K562 (cell line): ENCODE measurements at regions not wholly inside any gene's neighbourhood (a gene's known extent, or its start where the extent isn't known, plus 50 kb on each side); places are given as distances from the start of the nearest gene placed in this dataset.

ENCODE experiments used
- ATAC-seq: fragments of 200-7000 bp; cut with Tn5 transposase; 3 replicates; pipeline ENCODE4 v1.9.1; 2020; ENCODE audit warnings: moderate library complexity
- BruUV-seq: library from RNA; stranded (reverse); fragments of 400-500 nt; replicated peaks from 2 replicates; lab custom pipeline; 2021; lab: Mats Ljungman, UMichigan
- CTCF ChIA-PET: fragments of 300-600 bp; formaldehyde crosslinking; extraction: SDS; loops from one replicate; lab custom pipeline; 2021; ENCODE audit warnings: low intra/inter-chr PET ratio; lab: Yijun Ruan, JAX
- POLR2A ChIA-PET: fragments of 300-600, 350-650 bp; sonication (Branson Sonifier 250); formaldehyde crosslinking; extraction: SDS; loops from one replicate; lab custom pipeline; 2021; ENCODE audit warnings: antibody characterized with exemption, inconsistent platforms; lab: Yijun Ruan, JAX
- DNase-seq, 4 experiments: peaks; one replicate each; pipeline versions ENCODE4 v3.0.0 to v3.0.0-alpha.2; 2011 to 2018; ENCODE audit warnings: low spot score in 3 of 4, mixed read lengths in 3 of 4; ENCODE audit errors: extremely low read depth in 1 of 4
- FAIRE-seq: peaks from 2 replicates; lab custom pipeline; 2011; peaks lifted over from hg19 to GRCh38; lab: Jason Lieb, UNC
- H2AFZ ChIP-seq: 2 replicates; pipeline ENCODE4 v1.6.0; 2011; ENCODE audit warnings: low read depth, low read length, control low read depth, inconsistent platforms
- H3K27ac ChIP-seq: fragments of 200-600 bp; 3 replicates; pipeline ENCODE4 v1.8.0; 2011; ENCODE audit warnings: low read depth, mild to moderate bottlenecking, control low read depth, inconsistent platforms, low read length, moderate library complexity, mixed read lengths; ENCODE audit errors: extremely low read depth
- H3K27me3 ChIP-seq, 2 experiments: fragments of 300-600 bp in 1 of 2; 2 replicates in 1 of 2; 3 replicates in 1 of 2; pipeline versions ENCODE4 v1.6.0 to v1.8.0; 2011; ENCODE audit warnings: inconsistent platforms in 2 of 2, low read length in 2 of 2, mild to moderate bottlenecking in 1 of 2, mixed read lengths in 1 of 2, moderate library complexity in 1 of 2; ENCODE audit not compliant: control insufficient read depth in 2 of 2, insufficient read depth in 2 of 2
- H3K36me3 ChIP-seq: fragments of 300-600 bp; 3 replicates; pipeline ENCODE4 v1.8.0; 2011; ENCODE audit warnings: mild to moderate bottlenecking, low read length, inconsistent platforms; ENCODE audit not compliant: control insufficient read depth, insufficient read depth
- H3K4me1 ChIP-seq, 2 experiments: fragments of 200-600 bp in 1 of 2; replicated peaks in 1 of 2; 2 replicates in 1 of 2; 3 replicates in 1 of 2; pipeline versions ENCODE4 v1.5.1 to v1.8.0; 2011; ENCODE audit warnings: inconsistent platforms in 2 of 2, low read length in 2 of 2, mild to moderate bottlenecking in 1 of 2, mixed read lengths in 1 of 2, moderate library complexity in 1 of 2; ENCODE audit not compliant: control insufficient read depth in 2 of 2, insufficient read depth in 2 of 2
- H3K4me2 ChIP-seq: 2 replicates; pipeline ENCODE4 v1.6.1; 2011; ENCODE audit warnings: low read length, control low read depth, inconsistent platforms, mixed read lengths; ENCODE audit not compliant: insufficient read depth
- H3K4me3 ChIP-seq: fragments of 200-600 bp; sonication (generic), shearing (Covaris generic); 2 replicates; pipeline ENCODE4 v1.5.1; 2016; ENCODE audit warnings: control low read depth, inconsistent platforms
- H3K79me2 ChIP-seq: fragments of 200-600 bp; 3 replicates; pipeline ENCODE4 v1.8.0; 2011; ENCODE audit warnings: low read length, inconsistent platforms; ENCODE audit not compliant: control insufficient read depth, insufficient read depth
- H3K9ac ChIP-seq, 2 experiments: 2 replicates each; pipeline versions ENCODE4 v1.6.0 to v1.6.1; 2011; ENCODE audit warnings: low read depth in 2 of 2, low read length in 2 of 2, control low read depth in 1 of 2, inconsistent platforms in 1 of 2, mild to moderate bottlenecking in 1 of 2, mixed read lengths in 1 of 2; ENCODE audit not compliant: insufficient read depth in 1 of 2
- H3K9me1 ChIP-seq: one replicate; pipeline ENCODE4 v1.6.0; 2011; ENCODE audit warnings: inconsistent platforms, mild to moderate bottlenecking, low read length, moderate library complexity; ENCODE audit not compliant: control insufficient read depth, insufficient read depth
- H3K9me3 ChIP-seq: replicated peaks from 2 replicates; pipeline ENCODE4 v1.5.1; 2011; ENCODE audit warnings: low read depth, low read length, inconsistent platforms; ENCODE audit not compliant: control insufficient read depth, insufficient read depth
- H4K20me1 ChIP-seq: replicated peaks from 2 replicates; pipeline ENCODE4 v1.6.1; 2011; ENCODE audit warnings: low read length, inconsistent platforms, mixed read lengths; ENCODE audit not compliant: control insufficient read depth, insufficient read depth
- EGR1 ChIP-seq: fragments of 450-650 bp; conservative IDR thresholded peaks from 2 replicates; pipeline ENCODE4 v1.6.1; 2017; ENCODE audit warnings: mild to moderate bottlenecking
- ETV5 ChIP-seq: sonication (generic); formaldehyde crosslinking; IDR thresholded peaks from 2 replicates; pipeline ENCODE4 v1.4.0; 2020; ENCODE audit warnings: low read depth, mild to moderate bottlenecking, missing genetic modification reagents
- HDAC3 ChIP-seq: fragments of 450-650 bp; IDR thresholded peaks from 2 replicates; pipeline ENCODE4 v1.6.1; 2018; ENCODE audit warnings: borderline replicate concordance, mild to moderate bottlenecking, moderate library complexity; ENCODE audit not compliant: partially characterized antibody
- NR2F6 ChIP-seq: fragments of 450-650 bp; formaldehyde crosslinking; IDR thresholded peaks from 2 replicates; pipeline ENCODE4 v1.4.0; 2020; ENCODE audit warnings: mild to moderate bottlenecking
- PHF21A ChIP-seq: fragments of 450-650 bp; IDR thresholded peaks from 2 replicates; pipeline ENCODE4 v1.6.1; 2017; ENCODE audit warnings: low read depth, borderline replicate concordance
- ZNF398 ChIP-seq: fragments of 250-450 bp; sonication (Bioruptor Pico); IDR thresholded peaks from 2 replicates; pipeline ENCODE4 v1.8.0; 2021; ENCODE audit warnings: moderate library complexity, mild to moderate bottlenecking, inconsistent platforms
- ZNF407 ChIP-seq: fragments of 450-650 bp; IDR thresholded peaks from 2 replicates; pipeline ENCODE4 v1.6.1; 2016; ENCODE audit warnings: low read depth
- ZNF551 ChIP-seq: fragments of 250-450 bp; sonication (Bioruptor Pico); IDR thresholded peaks from 2 replicates; pipeline ENCODE4 v1.5.0; 2021; ENCODE audit warnings: mild to moderate bottlenecking, moderate library complexity
- ZNF609 ChIP-seq: sonication (generic); formaldehyde crosslinking; IDR thresholded peaks from 2 replicates; pipeline ENCODE4 v1.8.1; 2023; ENCODE audit warnings: missing genetic modification reagents, mild to moderate bottlenecking, borderline replicate concordance
- in situ Hi-C: fragments of 300-500 bp; cut with MboI; formaldehyde crosslinking; loops from 4 replicates; pipeline ENCODE4 v1.15.0; 2018; ENCODE audit warnings: inconsistent platforms, mixed read lengths
- intact Hi-C: fragments of 100-400 bp; cut with micrococcal nuclease; formaldehyde crosslinking; loops from 2 replicates; pipeline ENCODE4 v1.14.2; 2022

- Histone ChIP-seq H3K9me3 (no peaks in the 10 kb centered on the region), H3K27me3 (no peaks in the 10 kb centered on the region), H3K4me3 (no peak overlapping the region), H3K4me1 (no peaks in the 10 kb centered on the region), H3K27ac (no peak overlapping the region), H3K4me2 (no peak overlapping the region), H3K9ac (no peak overlapping the region), H4K20me1 (no peaks in the 10 kb centered on the region), H3K9me1 (no peaks in the 10 kb centered on the region), H3K36me3 (no peaks in the 10 kb centered on the region), H3K79me2 (no peaks in the 10 kb centered on the region), H2AFZ (no peak overlapping the region)
- CTCF ChIA-PET: no interaction called here
- BruUV-seq: no TSS peak
- POLR2A ChIA-PET: no interaction called here
- intact Hi-C loops: no loop called here
- FAIRE-seq (no peak), ATAC-seq (no peak), DNase-seq (no peak)
- in situ Hi-C loops: no loop called here
- no peak for TF ChIP-seq PHF21A
- no peak for TF ChIP-seq ETV5
- no peak for TF ChIP-seq NR2F6 (CRISPR knock-in tag)
- no peak for TF ChIP-seq ZNF551 (CRISPR knock-in tag)
- no peak for TF ChIP-seq EGR1
- TF ChIP-seq ZNF407: no peak
- TF ChIP-seq HDAC3: no peak
- no peak for TF ChIP-seq ZNF609
- no peak for TF ChIP-seq ZNF398
Observed at GRCh38 chrX:68936608-68937007, 107.8 kb downstream of the EFNB1 start.
